Panc1 (cell line): ENCODE measurements at regions not wholly inside any gene's neighbourhood (a gene's known extent, or its start where the extent isn't known, plus 50 kb on each side); places are given as distances from the start of the nearest gene placed in this dataset.

ENCODE experiments used
- ATAC-seq: fragments of 200-7000 bp; cut with Tn5 transposase; 2 replicates; pipeline ENCODE4 v1.9.1; 2020; ENCODE audit warnings: mild to moderate bottlenecking, moderate library complexity
- BruUV-seq: library from RNA; stranded (reverse); fragments of 400-500 nt; replicated peaks from 2 replicates; lab custom pipeline; 2021; lab: Mats Ljungman, UMichigan
- CTCF ChIA-PET: fragments of 300-600 bp; sonication (Branson Sonifier 250); formaldehyde crosslinking; loops from one replicate; lab custom pipeline; 2022; ENCODE audit warnings: antibody characterized with exemption; lab: Charles Lee
- POLR2A ChIA-PET: fragments of 300-600 bp; sonication (Branson Sonifier 250); formaldehyde crosslinking; loops from one replicate; lab custom pipeline; 2022; ENCODE audit warnings: antibody characterized with exemption; lab: Charles Lee
- DNase-seq: peaks from one replicate; pipeline ENCODE4 v3.0.0-alpha.2; 2010; ENCODE audit warnings: low read depth, low spot score
- H3K27ac ChIP-seq: 2 replicates; pipeline ENCODE4 v1.5.1; 2011; ENCODE audit warnings: mild to moderate bottlenecking, low read length, inconsistent platforms
- H3K27me3 ChIP-seq: fragments of 200-500 bp; sonication (Bioruptor generic); 2 replicates; pipeline ENCODE4 v1.6.0; 2014; ENCODE audit warnings: low read length, inconsistent platforms; ENCODE audit not compliant: control insufficient read depth, insufficient read depth
- H3K36me3 ChIP-seq: fragments of 200-500 bp; sonication (Bioruptor generic); 2 replicates; pipeline ENCODE4 v1.5.1; 2014; ENCODE audit warnings: inconsistent platforms, mild to moderate bottlenecking, low read length, moderate library complexity; ENCODE audit not compliant: control insufficient read depth, insufficient read depth
- H3K4me1 ChIP-seq: 2 replicates; pipeline ENCODE4 v1.5.1; 2011; ENCODE audit warnings: inconsistent platforms, mild to moderate bottlenecking, low read length, moderate library complexity; ENCODE audit not compliant: control insufficient read depth, insufficient read depth
- H3K4me3 ChIP-seq, 2 experiments: 2 replicates each; pipeline ENCODE4 v1.5.1; 2011 to 2012; ENCODE audit warnings: low read depth in 2 of 2, low read length in 2 of 2, mild to moderate bottlenecking in 2 of 2, inconsistent platforms in 1 of 2, moderate library complexity in 1 of 2
- H3K9me3 ChIP-seq: fragments of 200-500 bp; sonication (Bioruptor generic); 2 replicates; pipeline ENCODE4 v1.5.1; 2014; ENCODE audit warnings: low read depth, mild to moderate bottlenecking, inconsistent platforms, low read length, moderate library complexity; ENCODE audit not compliant: control insufficient read depth, insufficient read depth
- POLR2AphosphoS5 ChIP-seq: IDR thresholded peaks from 2 replicates; pipeline ENCODE4 v1.6.1; 2012; ENCODE audit warnings: mild to moderate bottlenecking, low read depth, low read length, moderate library complexity
- SIN3A ChIP-seq: IDR thresholded peaks from 2 replicates; pipeline ENCODE4 v1.6.1; 2012; ENCODE audit warnings: low read depth, mild to moderate bottlenecking, low read length, moderate library complexity, borderline replicate concordance; ENCODE audit not compliant: insufficient read depth
- TCF7L2 ChIP-seq: IDR thresholded peaks from 2 replicates; pipeline ENCODE4 v1.6.1; 2011; ENCODE audit warnings: mild to moderate bottlenecking, low read depth, low read length, inconsistent platforms
- in situ Hi-C: cut with HindIII; loops from 2 replicates; pipeline ENCODE4 v1.10.0; 2016; ENCODE audit warnings: low sequenced_read_pairs, low pct_unique_long_range_greater_than_20kb
- intact Hi-C: fragments of 100-400 bp; cut with micrococcal nuclease; formaldehyde crosslinking; loops from one replicate; pipeline ENCODE4 v1.10.0; 2022; ENCODE audit not compliant: unreplicated experiment
- TF ChIP-seq, protein P1 (sequence below), 2 experiments: IDR thresholded peaks; 2 replicates each; pipeline ENCODE4 v1.6.1; 2011 to 2012; ENCODE audit warnings: low read depth in 2 of 2, control low read depth in 1 of 2, low read length in 1 of 2, mild to moderate bottlenecking in 1 of 2, moderate library complexity in 1 of 2; ENCODE audit not compliant: insufficient read depth in 1 of 2
- TF ChIP-seq, protein P2 (sequence below): fragments of 450-650 bp; IDR thresholded peaks from 2 replicates; pipeline ENCODE4 v1.5.1; 2017; ENCODE audit warnings: mild to moderate bottlenecking

DNA sequence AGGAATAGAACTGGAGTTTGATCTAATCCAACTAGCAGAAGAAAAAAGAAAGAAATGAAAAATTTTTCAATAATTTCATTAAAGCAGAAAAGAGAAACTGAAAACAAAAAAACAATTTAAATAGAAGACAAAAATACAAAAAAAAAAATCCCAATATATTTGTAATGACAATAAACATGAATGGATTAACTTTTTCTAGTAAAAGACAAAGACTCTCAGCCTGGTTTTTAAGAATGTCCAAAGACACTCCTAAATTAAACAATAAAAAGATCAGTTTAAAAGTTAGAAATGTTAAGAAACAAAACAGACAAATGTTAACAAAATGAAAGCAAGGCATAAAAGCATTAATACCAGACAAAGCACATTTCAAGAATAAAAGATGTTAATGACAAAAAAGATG, 50.3 kb upstream of the ME3 start:
- Histone ChIP-seq H3K9me3 (peaks cover 42% of the 10 kb centered on the region), H3K4me3 (no peak overlapping the region), H3K4me1 (0 out of 2 replicates have a peak, but pooled peaks cover 9% of the 10 kb centered on the region), H3K27ac (no peak overlapping the region), H3K27me3 (no peaks in the 10 kb centered on the region), H3K36me3 (no peaks in the 10 kb centered on the region)
- CTCF ChIA-PET, result no interaction called here
- BruUV-seq, result no TSS peak
- ATAC-seq (no peak), DNase-seq (no peak)
- POLR2A ChIA-PET, result no interaction called here
- in situ Hi-C loops, result no loop called here
- intact Hi-C loops, result no loop called here
- TF ChIP-seq, protein P1, sequence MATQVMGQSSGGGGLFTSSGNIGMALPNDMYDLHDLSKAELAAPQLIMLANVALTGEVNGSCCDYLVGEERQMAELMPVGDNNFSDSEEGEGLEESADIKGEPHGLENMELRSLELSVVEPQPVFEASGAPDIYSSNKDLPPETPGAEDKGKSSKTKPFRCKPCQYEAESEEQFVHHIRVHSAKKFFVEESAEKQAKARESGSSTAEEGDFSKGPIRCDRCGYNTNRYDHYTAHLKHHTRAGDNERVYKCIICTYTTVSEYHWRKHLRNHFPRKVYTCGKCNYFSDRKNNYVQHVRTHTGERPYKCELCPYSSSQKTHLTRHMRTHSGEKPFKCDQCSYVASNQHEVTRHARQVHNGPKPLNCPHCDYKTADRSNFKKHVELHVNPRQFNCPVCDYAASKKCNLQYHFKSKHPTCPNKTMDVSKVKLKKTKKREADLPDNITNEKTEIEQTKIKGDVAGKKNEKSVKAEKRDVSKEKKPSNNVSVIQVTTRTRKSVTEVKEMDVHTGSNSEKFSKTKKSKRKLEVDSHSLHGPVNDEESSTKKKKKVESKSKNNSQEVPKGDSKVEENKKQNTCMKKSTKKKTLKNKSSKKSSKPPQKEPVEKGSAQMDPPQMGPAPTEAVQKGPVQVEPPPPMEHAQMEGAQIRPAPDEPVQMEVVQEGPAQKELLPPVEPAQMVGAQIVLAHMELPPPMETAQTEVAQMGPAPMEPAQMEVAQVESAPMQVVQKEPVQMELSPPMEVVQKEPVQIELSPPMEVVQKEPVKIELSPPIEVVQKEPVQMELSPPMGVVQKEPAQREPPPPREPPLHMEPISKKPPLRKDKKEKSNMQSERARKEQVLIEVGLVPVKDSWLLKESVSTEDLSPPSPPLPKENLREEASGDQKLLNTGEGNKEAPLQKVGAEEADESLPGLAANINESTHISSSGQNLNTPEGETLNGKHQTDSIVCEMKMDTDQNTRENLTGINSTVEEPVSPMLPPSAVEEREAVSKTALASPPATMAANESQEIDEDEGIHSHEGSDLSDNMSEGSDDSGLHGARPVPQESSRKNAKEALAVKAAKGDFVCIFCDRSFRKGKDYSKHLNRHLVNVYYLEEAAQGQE (IDR thresholded peaks at IDR 0.05; ENCODE audit: insufficient read depth in 1 of 2, low read depth in 2 of 2, low read length in 1 of 2), result no peak
- TF ChIP-seq POLR2AphosphoS5 (no peak), TCF7L2 (no peak), SIN3A (no peak)
- TF ChIP-seq, protein P2, sequence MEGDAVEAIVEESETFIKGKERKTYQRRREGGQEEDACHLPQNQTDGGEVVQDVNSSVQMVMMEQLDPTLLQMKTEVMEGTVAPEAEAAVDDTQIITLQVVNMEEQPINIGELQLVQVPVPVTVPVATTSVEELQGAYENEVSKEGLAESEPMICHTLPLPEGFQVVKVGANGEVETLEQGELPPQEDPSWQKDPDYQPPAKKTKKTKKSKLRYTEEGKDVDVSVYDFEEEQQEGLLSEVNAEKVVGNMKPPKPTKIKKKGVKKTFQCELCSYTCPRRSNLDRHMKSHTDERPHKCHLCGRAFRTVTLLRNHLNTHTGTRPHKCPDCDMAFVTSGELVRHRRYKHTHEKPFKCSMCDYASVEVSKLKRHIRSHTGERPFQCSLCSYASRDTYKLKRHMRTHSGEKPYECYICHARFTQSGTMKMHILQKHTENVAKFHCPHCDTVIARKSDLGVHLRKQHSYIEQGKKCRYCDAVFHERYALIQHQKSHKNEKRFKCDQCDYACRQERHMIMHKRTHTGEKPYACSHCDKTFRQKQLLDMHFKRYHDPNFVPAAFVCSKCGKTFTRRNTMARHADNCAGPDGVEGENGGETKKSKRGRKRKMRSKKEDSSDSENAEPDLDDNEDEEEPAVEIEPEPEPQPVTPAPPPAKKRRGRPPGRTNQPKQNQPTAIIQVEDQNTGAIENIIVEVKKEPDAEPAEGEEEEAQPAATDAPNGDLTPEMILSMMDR, result no peak
